Non-pigmented ciliary epithelial cell (primary cell): ENCODE measurements at regions not wholly inside any gene's neighbourhood (a gene's known extent, or its start where the extent isn't known, plus 50 kb on each side); places are given as distances from the start of the nearest gene placed in this dataset.

ENCODE experiments used
- DNase-seq: peaks from one replicate; pipeline ENCODE4 v3.0.0-alpha.2; 2010; ENCODE audit warnings: low read depth

- no peak for DNase-seq
Measured at GRCh38 chr22:46066691-46067090, 83.6 kb upstream of the PPARA start.

GRCh38 chr22:46067159-46068111 is 82.9 kb upstream of the PPARA start:
- DNase-seq, result no peak

GRCh38 chr22:46068181-46068592 is 82.1 kb upstream of the PPARA start:
- DNase-seq, result no peak

GRCh38 chr22:46068593-46069491 is 81.5 kb upstream of the PPARA start:
- DNase-seq, result no peak

GRCh38 chr22:46069521-46070214 is 80.7 kb upstream of the PPARA start:
- DNase-seq, result no peak

- no peak for DNase-seq
Measured at GRCh38 chr22:46070215-46070802, 80.0 kb upstream of the PPARA start.

- DNase-seq, result no peak
Measured at GRCh38 chr22:46070803-46071450, 79.4 kb upstream of the PPARA start.

- DNase-seq, result peak; percentile 51
Measured at GRCh38 chr22:46071451-46072109, 78.7 kb upstream of the PPARA start.

- no peak for DNase-seq
Measured at GRCh38 chr22:46072110-46072881, 78.0 kb upstream of the PPARA start.

GRCh38 chr22:46072981-46073682 is 77.2 kb upstream of the PPARA start:
- no peak for DNase-seq

GRCh38 chr22:46073683-46074504 is 76.4 kb upstream of the PPARA start:
- no peak for DNase-seq

- DNase-seq, result no peak
Measured at GRCh38 chr22:46074771-46075551, 75.4 kb upstream of the PPARA start.

GRCh38 chr22:46075764-46076531 is 74.4 kb upstream of the PPARA start:
- no peak for DNase-seq

GRCh38 chr22:46076651-46077339 is 73.5 kb upstream of the PPARA start:
- no peak for DNase-seq

GRCh38 chr22:46077669-46078099 is 72.6 kb upstream of the PPARA start:
- DNase-seq, result no peak
